GM21737 (cell line): ENCODE measurements at regions not wholly inside any gene's neighbourhood (a gene's known extent, or its start where the extent isn't known, plus 50 kb on each side); places are given as distances from the start of the nearest gene placed in this dataset.

Experiments
- ATAC-seq: cut with Tn5 transposase; IDR thresholded peaks from one replicate; pipeline ENCODE4 v1.9.1; 2021; ENCODE audit warnings: mild to moderate bottlenecking, moderate library complexity; ENCODE audit not compliant: unreplicated experiment

DNA sequence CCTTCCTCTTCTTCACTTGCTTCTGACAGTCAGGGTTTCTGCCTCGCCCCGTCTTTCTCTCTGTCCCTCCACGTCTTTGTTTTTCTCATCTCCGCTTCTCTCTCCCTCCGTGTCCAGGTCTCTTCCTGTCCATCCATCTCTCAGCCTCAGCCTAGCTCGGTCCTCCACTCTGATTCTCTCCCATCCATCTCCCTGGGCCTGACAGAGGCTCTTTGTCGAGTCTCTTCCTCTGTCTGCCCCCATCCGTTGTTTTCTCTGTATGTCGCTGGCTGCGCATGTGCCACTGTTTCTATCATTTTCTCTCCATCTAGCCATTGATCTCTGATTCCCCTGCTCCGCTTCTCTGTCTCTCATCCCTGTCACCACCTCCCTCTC, 328.9 kb upstream of the TBX3 start:
- no peak for ATAC-seq

DNA sequence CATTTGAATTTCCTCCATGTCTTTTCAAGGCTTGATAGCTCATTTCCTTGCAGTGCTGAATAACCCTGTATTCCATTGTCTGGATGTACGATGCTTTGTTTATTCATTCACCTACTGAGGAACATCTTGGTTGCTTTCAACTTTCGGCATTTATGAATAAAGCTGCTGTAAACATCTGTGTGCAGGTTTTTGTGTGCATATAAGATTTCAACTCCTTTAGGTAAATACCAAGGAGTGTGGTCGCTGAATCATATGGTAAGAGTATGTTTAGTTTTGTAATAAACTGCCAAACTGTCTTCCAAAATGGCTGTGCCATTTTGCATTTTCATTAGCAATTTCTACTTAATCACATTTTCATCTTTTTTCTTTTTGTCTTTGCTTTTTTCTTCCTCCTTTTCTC, 327.7 kb upstream of the TBX3 start:
- no peak for ATAC-seq

DNA sequence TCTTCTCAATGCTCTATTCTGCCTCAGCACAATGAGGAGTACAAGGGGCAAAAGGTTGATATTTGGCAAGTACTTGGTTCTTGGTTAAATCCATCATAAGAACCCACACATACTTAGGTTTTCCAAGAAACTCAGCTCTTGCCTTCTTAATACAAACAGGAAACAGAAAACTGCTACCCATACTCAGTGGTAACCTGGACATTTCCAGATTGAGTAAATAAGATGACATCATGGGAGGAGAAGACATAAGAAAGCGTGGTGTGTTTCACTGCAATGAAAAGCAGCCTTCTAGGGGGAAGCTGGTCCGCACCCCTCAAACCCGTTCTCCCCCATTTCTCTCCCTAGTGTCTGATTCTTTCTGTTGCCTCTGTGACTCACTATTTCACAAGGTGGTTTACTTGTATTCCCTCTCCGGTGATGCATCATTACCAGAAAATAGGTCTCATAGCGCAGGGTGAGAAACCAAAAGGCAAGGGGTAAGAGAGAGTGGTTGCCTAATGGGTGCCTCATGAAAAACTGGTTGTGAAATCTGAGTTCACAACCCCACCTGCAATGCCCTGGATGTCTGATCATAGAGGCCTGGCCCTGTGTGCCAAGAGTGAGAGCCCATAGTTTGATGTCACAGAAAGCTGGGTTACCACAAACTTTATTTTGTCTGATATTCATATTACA, 326.5 kb upstream of the TBX3 start:
- ATAC-seq: no peak

DNA sequence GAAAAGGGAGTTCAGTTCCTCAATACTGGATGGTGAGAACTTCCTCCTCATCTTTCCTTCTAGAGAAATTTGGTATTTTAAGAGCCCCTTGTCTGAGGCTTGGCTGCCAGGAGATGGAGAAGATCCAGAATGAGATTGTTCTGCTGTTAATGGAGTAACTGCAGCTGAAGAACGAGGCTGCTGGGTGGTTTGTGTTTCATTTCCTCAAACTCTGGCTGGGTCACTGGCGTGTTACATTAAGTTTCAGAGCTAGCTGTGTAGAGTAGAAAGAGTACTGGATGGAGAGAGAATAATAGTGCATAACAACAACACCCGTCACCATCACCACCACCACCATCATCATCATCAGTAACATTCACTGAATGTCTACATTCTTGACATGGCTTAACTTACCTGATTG, 325.0 kb upstream of the TBX3 start:
- ATAC-seq: no peak

DNA sequence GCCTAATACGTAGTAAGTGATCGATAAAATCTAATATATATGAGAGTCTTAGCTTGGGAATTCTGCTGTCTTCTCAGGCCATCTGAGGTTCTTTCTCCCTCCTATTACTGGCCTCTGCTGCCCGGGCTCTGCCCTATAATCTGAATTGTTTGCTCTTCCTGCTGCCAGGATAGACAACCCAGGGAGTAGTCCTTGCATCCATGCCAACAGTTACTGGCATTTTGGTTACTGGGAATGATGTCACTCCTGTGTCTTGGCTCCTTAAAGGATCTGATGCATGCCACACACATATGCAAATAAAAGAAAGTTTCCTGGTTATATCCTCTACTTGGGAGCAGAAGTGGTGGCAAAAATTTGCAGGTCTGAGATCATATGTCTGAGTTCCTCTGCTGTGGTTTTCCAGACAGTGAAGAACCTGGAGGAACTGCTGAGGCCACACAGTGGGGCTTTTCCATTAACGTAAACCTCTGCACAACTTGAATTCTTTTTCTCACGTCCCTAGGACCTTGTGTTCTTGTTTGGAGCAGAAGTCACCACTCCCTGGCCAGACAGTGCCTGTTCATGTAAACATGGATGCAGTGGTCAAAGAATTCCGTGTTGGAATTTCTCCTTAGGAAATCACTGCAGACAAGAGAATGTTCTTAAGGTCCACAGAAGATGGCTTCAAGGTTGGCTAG, 320.6 kb upstream of the TBX3 start:
- ATAC-seq: no peak

DNA sequence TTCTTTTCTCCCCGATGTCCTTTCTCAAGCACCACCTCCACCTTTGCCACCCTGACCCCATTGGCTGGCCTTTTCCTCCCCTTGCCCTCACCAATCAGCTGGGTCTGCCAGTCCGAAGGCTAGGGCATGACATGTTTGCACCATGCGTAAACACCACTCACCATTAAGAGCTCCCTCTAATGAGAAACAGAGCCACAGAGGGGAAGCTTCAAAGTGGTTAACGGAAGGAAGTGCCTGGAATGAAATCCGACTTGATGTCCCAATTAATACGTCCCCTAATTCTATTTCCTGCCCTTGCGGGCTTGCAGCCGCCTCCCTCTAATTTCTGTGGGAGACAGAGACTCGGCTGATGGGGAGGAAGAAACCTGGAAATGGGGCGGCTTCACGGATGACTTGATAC, 318.5 kb upstream of the TBX3 start:
- ATAC-seq: no peak

DNA sequence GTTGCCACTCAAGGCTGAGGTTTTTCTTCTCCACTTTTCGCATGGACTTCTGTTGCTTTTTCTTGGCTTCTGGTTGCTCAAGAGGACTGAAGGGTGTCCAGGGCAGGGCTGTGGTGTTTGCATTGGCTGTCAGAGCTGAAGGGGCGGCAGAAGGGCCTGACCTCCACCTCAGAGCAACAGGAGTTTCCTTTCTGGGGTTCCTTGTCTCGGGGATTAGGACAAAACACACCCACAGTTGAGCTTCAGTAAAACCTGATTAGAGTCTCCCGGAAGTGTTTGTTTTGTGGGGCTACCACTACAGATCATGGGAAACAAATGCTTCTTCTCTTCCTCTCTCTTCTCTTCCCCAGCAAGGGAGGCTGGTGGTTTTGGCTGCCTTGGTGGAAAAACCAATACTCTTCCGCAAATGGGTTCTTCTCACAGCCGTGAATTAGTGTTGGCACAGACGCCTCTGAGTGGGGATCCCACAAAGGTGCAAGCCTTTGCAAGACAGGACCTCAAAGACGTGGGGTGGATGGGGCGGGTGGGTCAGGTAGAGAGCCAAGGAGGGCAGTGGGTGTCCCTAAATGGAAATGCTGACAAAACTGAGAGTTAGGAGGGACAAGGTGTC, 317.7 kb upstream of the TBX3 start:
- ATAC-seq: no peak

DNA sequence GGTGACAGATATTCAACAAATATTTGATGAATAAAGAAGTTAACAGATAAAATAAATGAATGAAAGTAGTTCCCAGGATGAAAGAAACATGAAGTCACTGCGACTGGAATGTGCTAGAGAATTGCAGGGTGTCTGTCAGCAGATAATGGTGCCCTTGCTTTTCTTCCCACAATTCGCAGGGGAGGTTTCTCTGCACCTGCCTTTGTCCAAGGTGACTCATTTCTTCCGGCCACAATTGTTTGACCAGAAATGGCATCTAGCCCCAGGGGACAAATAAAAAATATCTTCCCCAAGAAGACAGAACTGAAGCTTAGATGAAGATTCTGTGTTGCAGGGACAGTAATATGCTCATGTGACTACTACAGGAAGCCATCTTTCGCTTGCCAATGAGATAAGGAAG, 316.1 kb upstream of the TBX3 start:
- ATAC-seq: no peak

DNA sequence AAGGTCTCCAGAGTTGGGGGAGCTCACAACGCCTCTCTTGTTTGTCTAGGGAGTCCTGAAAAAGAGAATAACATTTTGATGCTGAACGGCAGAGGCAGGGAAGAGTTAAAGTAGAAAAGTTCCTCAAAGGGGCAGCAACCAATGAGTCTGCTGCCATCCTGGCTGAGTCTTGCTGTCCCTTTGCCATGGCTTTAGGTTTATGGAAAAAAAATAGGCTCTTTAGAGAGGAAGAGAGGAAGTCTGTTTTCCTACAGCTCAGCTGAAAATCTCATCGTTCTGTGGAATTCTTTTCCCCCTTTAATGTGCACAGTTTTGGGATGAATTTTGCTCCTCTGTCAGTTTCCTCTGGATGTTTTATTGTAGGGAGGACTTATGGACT, 314.8 kb upstream of the TBX3 start:
- no peak for ATAC-seq

DNA sequence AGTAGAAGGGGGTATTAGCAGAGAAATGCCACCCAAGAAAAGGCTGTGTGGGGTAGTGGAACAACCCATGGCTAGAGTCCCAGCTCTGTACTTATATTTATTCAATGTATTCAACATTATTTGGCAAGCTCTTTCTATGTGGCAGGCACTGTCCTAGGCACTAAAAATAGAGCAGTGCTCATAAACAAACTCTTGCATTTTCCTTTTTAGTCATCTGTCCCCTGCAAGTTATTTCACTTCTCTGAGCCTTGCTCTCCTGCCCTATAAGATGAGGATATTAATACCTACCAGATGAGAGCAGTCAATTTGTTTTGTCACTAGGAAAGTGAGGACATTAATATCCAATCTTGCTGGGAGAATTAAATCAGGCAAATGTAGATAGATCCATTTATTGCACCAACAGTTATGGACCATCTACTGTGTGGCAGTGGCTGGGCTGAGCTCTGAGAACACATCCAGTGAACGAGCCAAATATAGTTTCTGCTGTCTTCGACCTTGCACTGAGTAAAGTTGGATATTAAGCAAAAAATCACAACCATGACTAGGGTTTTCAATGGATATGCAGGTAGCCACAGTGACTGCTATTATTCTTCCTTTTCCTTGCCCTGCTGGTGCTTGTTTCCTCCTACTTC, 314.3 kb upstream of the TBX3 start:
- no peak for ATAC-seq

DNA sequence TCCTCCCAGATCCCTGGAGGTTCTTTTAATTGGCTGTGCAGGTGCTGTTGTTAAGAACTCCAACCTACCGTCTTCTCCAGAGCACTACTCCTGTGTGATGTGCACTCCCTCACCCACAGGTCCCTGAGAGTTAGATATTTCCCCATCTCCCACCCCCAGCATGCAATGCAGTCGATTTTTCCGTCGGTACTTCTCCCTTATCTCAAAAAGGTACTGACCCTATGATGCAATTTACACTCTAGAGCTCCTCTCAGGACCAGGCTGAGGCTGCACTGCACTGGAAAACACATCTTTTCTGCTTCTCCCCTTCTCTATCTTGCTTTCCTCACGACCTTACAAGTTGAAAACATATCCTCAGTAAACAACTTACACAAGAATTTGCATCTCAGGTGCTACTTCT, 312.4 kb upstream of the TBX3 start:
- ATAC-seq: no peak

DNA sequence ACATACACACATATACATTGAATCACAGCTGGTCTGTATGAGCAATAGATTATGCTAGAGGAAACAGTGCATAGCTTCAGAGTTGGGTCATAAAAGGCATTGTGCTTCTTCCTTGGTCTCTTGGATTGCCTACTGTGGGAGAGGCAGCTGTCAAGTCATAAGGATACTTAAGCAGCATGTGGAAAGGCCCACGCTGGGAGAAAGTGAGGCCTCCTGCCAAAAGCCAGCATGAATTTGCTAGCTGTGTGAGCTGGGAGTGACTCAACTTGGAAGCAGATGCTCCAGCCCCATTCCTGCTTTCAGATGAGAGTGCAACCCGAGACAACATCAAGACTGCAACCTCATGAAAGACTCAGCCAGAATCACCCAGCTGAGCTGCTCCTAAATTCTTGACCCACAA, 311.9 kb upstream of the TBX3 start:
- ATAC-seq: no peak

DNA sequence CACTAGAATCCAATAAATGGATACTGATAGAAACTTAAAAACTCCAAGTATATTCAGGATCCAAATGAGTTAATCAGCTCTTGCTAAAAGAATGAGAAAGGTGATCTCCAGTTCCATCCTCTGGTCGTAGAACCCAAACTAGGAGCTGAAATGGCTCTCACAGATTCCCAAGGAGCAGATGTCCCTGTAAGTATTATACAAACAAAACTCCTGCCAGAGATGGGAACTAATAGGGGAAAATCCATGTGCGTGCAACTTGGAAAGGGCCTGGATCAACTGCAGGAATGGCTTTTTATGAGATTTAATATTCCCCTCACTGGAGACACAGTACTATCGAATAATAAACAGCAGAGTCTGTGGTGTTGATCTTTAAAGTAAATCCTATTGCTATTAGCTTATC, 309.2 kb upstream of the TBX3 start:
- no peak for ATAC-seq

DNA sequence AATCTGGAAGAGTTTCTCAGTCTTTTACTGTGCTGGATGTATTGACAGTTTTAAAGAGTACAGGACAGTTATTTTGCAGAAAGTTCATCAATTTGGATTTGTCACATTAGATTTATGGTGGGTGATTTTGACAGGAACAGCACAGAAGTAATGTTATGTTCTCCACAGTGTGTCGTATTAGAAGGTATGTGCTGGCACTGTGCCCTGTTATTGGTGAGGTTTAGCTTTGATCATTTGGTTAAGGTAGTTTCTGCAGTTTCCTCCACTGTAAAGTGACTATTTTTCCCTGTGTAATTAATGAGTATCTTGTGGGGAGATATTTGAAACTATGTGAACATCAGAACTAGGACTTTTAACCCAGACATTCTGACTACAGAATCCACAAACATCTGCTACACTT, 308.5 kb upstream of the TBX3 start:
- ATAC-seq: no peak

DNA sequence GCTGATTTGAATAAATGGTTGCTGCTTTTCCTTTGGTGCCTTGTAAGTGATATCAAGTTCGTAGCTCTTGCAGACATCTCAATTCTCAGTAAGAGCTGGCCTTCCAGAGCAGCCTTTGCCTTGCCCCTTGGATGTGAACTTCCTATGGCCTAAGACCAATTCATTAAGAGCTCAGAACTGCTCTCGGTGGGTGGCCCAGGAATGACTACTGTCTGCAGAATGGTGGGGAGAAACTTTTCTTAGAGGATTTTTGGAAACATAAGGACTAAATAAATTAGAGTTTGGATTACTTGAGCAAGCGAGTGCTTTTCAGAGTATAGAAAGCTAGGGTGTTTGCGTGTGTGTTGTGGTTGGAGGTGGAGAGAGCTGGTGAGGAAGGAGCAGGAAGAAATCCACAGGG, 306.4 kb upstream of the TBX3 start:
- ATAC-seq: no peak

DNA sequence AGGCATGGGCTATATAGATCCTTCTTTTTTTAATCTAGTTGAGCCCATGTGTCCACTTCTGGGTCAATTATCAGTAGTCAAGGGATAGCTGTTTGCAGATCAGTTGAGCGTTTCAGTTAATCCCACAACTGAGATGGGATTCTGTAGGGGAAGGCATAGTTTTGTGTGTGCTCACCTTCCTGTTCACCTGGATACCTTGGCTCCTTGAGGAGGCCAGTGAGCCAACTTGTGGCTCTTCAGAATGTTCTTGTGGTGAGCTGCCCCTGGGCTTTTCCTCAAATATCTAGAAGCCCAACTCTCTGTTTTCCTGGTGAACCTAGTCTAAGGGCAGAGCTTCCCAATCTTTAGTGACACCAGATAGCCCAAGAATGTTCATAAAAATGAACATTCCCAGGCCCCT, 302.9 kb upstream of the TBX3 start:
- no peak for ATAC-seq

DNA sequence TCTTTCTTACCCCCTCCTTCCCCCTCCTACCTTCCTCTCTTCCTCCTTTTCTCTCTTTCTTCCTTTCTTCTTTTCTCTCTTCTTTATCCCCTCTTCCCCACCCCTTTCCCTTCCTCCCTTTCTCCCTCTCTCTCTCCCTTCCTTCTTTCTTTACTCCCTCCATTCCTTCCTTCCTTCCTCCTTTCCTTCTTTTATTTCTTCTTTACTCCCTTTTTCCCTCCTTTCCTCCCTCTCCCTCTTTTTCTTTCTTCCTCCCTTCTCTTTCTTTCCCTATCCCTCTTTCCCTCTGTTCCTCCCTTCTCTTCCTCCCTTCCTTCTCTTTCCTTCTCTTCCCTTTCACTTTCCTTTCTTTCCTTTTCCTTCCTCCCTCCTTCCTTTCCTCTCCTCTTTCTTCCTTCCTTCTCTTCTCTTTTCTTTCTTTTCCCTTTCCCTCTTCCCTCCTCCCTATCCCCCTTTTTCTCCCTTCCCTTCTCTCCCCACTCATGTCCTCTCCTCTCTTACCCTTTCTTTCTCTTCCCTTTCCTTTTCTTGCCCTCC, 302.3 kb upstream of the TBX3 start:
- no peak for ATAC-seq

DNA sequence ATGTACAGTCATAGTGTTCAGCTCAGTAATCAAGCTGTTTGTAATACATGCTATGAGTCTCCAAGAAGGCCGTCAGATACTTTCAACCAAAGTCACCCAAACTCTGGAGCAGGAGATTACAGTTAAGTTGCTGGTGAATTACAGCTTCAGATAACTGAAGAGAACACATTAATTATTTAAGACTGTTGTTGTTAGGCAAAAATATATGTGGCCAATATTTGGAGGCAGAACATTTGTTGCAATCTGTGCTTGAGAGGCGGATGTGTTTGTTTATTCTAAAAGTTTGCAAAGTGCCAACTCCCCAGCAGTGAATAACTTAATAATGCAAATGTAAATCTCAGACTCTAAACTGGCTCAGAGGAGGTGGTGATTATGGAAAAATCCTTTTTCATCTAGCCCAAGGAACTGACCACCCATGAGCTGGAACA, 300.7 kb upstream of the TBX3 start:
- ATAC-seq: no peak

DNA sequence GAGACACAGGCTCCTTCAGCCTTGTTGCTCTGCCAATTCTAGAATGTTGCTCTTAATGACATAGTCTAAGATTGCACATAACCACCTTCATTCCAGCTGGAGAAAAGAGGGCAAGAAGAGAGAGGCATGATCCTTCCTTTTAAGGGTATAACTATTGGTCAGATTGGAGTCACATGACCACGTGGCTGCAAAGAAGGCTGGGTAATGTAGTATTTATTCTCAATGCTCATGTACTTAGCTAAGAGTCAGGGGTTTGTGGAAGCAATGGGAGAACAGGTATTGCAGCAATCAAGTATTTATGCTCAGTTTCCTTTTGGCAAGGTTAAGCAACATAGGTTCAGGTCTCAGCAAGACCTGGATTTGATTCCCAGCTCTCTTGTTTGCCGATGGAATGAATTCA, 298.8 kb upstream of the TBX3 start:
- ATAC-seq: no peak

DNA sequence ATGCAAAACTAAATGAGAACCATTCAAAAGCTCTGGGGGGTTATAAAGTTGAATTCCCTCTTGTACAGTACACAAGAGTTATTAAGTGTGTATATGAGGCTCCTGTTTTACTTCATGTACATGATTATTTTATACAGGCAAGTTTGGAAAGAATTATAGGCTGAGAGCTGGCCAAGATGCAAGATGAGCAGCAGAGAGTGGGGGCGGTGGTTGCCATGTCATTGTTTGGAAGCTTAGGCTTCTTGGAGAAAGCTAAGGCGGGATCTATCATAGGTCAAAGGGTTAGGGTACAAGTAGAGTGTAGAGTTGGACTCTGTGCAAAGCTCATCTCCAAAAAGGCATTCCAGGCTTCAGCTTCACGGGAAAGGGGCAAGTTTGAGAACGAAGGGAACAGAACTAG, 297.1 kb upstream of the TBX3 start:
- no peak for ATAC-seq

DNA sequence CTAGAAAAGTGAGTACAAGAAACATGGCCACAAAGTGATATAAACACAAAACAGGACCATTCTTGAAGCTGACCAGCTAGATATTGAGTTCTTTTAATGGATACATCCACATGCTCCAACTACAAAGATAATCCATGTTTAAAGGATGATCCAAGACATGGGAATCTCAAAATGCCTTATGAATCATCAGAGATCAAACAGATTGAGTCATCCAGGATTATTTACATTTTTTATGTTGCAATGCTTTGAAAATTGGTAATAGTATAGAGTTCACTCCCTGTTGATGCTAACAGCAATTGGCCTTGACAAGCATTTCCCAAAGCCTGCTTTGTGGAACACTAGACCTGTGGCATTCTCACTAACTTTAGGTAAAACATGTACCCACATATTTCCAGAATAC, 293.0 kb upstream of the TBX3 start:
- no peak for ATAC-seq

DNA sequence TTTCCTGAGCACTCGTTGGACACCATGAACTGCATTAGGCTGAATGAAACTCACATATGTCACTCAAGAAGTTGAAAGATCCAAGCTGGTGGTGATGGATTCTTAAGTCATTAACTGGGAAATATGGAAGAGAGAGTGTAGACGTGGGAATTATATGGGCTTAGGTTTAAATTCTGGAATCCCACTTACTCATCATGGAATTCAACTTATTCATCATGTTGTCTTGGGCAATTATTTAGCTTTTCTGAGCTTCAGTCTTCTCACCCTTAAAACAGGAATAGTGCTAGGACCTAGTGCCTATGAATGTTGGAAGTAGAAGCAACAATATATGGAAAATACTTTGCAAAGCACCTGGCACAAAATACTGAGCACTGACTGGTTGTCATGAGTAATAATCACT, 292.4 kb upstream of the TBX3 start:
- no peak for ATAC-seq
